Peyer's patch (tissue), 4 donors: ENCODE measurements at regions not wholly inside any gene's neighbourhood (a gene's known extent, or its start where the extent isn't known, plus 50 kb on each side); places are given as distances from the start of the nearest gene placed in this dataset.

Experiments
- CTCF ChIP-seq, 6 experiments: fragments of 450-650 bp in 4 of 6; fragments of 200-600 bp in 2 of 6; sonication (generic) in 1 of 6; IDR thresholded peaks; one replicate each; pipeline ENCODE4 v1.5.1; 2017 to 2019; ENCODE audit warnings: antibody characterized with exemption in 6 of 6, mild to moderate bottlenecking in 3 of 6, moderate library complexity in 1 of 6
- POLR2A ChIP-seq, 2 donors: fragments of 450-650 bp; IDR thresholded peaks; one replicate each; pipeline ENCODE4 v1.5.1; 2017; ENCODE audit warnings: antibody characterized with exemption in 2 of 2, mild to moderate bottlenecking in 2 of 2, moderate library complexity in 2 of 2

GRCh38 chr16:35746963-35747657 is 2287.7 kb downstream of the TP53TG3F start:
- TF ChIP-seq CTCF (IDR thresholded peaks at IDR 0.05) (no peak), POLR2A (IDR thresholded peaks at IDR 0.05) (no peak)
